B cell (primary cell): ENCODE measurements at regions not wholly inside any gene's neighbourhood (a gene's known extent, or its start where the extent isn't known, plus 50 kb on each side); places are given as distances from the start of the nearest gene placed in this dataset.

Experiments used
- ATAC-seq: fragments of 200-7000 bp; cut with Tn5 transposase; one replicate; pipeline ENCODE4 v1.10.0; 2021; ENCODE audit warnings: low read depth, mild to moderate bottlenecking, moderate number of reproducible peaks, moderate library complexity
- CTCF ChIA-PET: fragments of 350-600 bp; sonication (Branson Sonifier 250); formaldehyde crosslinking; loops from one replicate; lab custom pipeline; 2021; ENCODE audit warnings: antibody characterized with exemption, inconsistent platforms; lab: Charles Lee
- POLR2A ChIA-PET: fragments of 350-600 bp; sonication (Branson Sonifier 250); formaldehyde crosslinking; loops from one replicate; lab custom pipeline; 2021; ENCODE audit warnings: antibody characterized with exemption; lab: Charles Lee
- DNase-seq: peaks from one replicate; pipeline ENCODE4 v3.0.0; 2013
- H2AFZ ChIP-seq: 2 replicates; pipeline ENCODE4 v1.6.1; 2012; ENCODE audit warnings: mild to moderate bottlenecking, low read depth, low read length; ENCODE audit not compliant: insufficient read depth, poor library complexity, severe bottlenecking
- H3K27ac ChIP-seq, 2 donors: 1 replicate in 1 of 2; 2 replicates in 1 of 2; pipeline ENCODE4 v1.5.1; 2012 to 2013; ENCODE audit warnings: low read length in 2 of 2, mild to moderate bottlenecking in 2 of 2, moderate library complexity in 1 of 2
- H3K27me3 ChIP-seq, 4 experiments: fragments of 200-600 bp in 1 of 4; sonication (generic) in 1 of 4; replicated peaks in 1 of 4; 1 replicate in 2 of 4; 2 replicates in 2 of 4; pipeline versions ENCODE4 v1.6.1 to v1.7.0; 2013 to 2016; ENCODE audit warnings: low read length in 3 of 4, mild to moderate bottlenecking in 2 of 4, mixed read lengths in 1 of 4, moderate library complexity in 1 of 4; ENCODE audit not compliant: insufficient read depth in 4 of 4, control insufficient read depth in 3 of 4; ENCODE audit errors: control extremely low read depth in 1 of 4
- H3K36me3 ChIP-seq, 2 experiments: replicated peaks in 1 of 2; 1 replicate in 1 of 2; 2 replicates in 1 of 2; pipeline versions ENCODE4 v1.6.1 to v1.7.1; 2013; ENCODE audit warnings: low read length in 1 of 2; ENCODE audit not compliant: insufficient read depth in 2 of 2, control insufficient read depth in 1 of 2; ENCODE audit errors: control extremely low read depth in 1 of 2, extremely low read depth in 1 of 2
- H3K4me1 ChIP-seq, 2 donors: fragments of 200-600 bp in 1 of 2; sonication (generic) in 1 of 2; 1 replicate in 1 of 2; 2 replicates in 1 of 2; pipeline versions ENCODE4 v1.5.1 to v1.6.1; 2013 to 2017; ENCODE audit warnings: low read length in 2 of 2; ENCODE audit not compliant: control insufficient read depth in 2 of 2, insufficient read depth in 2 of 2
- H3K4me2 ChIP-seq: replicated peaks from 2 replicates; pipeline ENCODE3; 2012; ENCODE audit warnings: mild to moderate bottlenecking, low read depth, low read length; ENCODE audit not compliant: poor library complexity, severe bottlenecking
- H3K4me3 ChIP-seq, 5 experiments: fragments of 200-600 bp in 1 of 5; sonication (generic) in 1 of 5; 1 replicate in 3 of 5; 2 replicates in 2 of 5; pipeline versions ENCODE4 v1.5.1 to v1.7.0; 2011 to 2016; ENCODE audit warnings: low read length in 4 of 5, mild to moderate bottlenecking in 4 of 5, low read depth in 2 of 5, control low read depth in 1 of 5, moderate library complexity in 1 of 5; ENCODE audit not compliant: insufficient read depth in 1 of 5; ENCODE audit errors: control extremely low read depth in 1 of 5, extremely low read depth in 1 of 5
- H3K79me2 ChIP-seq: fragments of 200-600 bp; sonication (generic); one replicate; pipeline ENCODE4 v1.6.0; 2016; ENCODE audit warnings: low read length; ENCODE audit not compliant: control insufficient read depth, insufficient read depth
- H3K9ac ChIP-seq: fragments of 200-600 bp; sonication (generic); 2 replicates; pipeline ENCODE4 v1.6.1; 2017; ENCODE audit warnings: mild to moderate bottlenecking, low read length, moderate library complexity
- H3K9me3 ChIP-seq, 3 donors: one replicate each; pipeline versions ENCODE4 v1.6.1 to v1.7.1; 2013; ENCODE audit warnings: low read length in 2 of 3; ENCODE audit not compliant: control insufficient read depth in 2 of 3, insufficient read depth in 1 of 3; ENCODE audit errors: control extremely low read depth in 1 of 3
- H4K20me1 ChIP-seq: 2 replicates; pipeline ENCODE4 v1.6.0; 2012; ENCODE audit warnings: mild to moderate bottlenecking, low read length; ENCODE audit not compliant: insufficient read depth, control insufficient read depth, poor library complexity, severe bottlenecking
- H3K27ac Mint-ChIP-seq: one replicate; pipeline ENCODE4 v1.8.0; 2021; ENCODE audit warnings: mixed read lengths
- H3K27me3 Mint-ChIP-seq: one replicate; pipeline ENCODE4 v1.8.0; 2021; ENCODE audit warnings: mixed read lengths
- H3K4me1 Mint-ChIP-seq: one replicate; pipeline ENCODE4 v1.8.0; 2021; ENCODE audit warnings: mixed read lengths
- H3K4me3 Mint-ChIP-seq: one replicate; pipeline ENCODE4 v1.8.0; 2021; ENCODE audit warnings: mixed read lengths
- H3K9me3 Mint-ChIP-seq: one replicate; pipeline ENCODE4 v1.8.0; 2022; ENCODE audit warnings: mixed read lengths; ENCODE audit not compliant: insufficient read depth
- CTCF ChIP-seq: fragments of 200-600 bp; IDR thresholded peaks from one replicate; pipeline ENCODE4 v1.8.0; 2022; ENCODE audit warnings: antibody characterized with exemption, mild to moderate bottlenecking
- EZH2 ChIP-seq: IDR thresholded peaks from 2 replicates; pipeline ENCODE4 v1.6.1; 2012; ENCODE audit warnings: borderline replicate concordance, low read depth, mild to moderate bottlenecking, moderate library complexity, low read length; ENCODE audit not compliant: insufficient read depth, poor library complexity, severe bottlenecking
- WGBS: methylation state at CpG from one replicate; pipeline ENCODE4 v1.1.5; 2013; ENCODE audit warnings: missing lambda C conversion rate; ENCODE audit not compliant: insufficient coverage; 5-methylcytosine and 5-hydroxymethylcytosine counted together
- intact Hi-C: fragments of 100-400 bp; cut with micrococcal nuclease; formaldehyde crosslinking; loops from one replicate; pipeline ENCODE4 v1.10.0; 2022

GRCh38 chr5:145245354-145245753 is 589.8 kb downstream of the PRELID2 start:
- ATAC-seq (no peak), DNase-seq (no peak)
- H3K79me2 ChIP-seq = no peaks in the 10 kb centered on the region
- no peaks in the 10 kb centered on the region for H3K36me3 ChIP-seq
- Mint-ChIP-seq H3K27ac (no peak overlapping the region), H3K4me3 (no peak overlapping the region), H3K9me3 (no peaks in the 10 kb centered on the region), H3K4me1 (no peaks in the 10 kb centered on the region), H3K27me3 (no peaks in the 10 kb centered on the region)
- no peaks in the 10 kb centered on the region for H3K9me3 ChIP-seq
- H3K27me3 ChIP-seq = no peaks in the 10 kb centered on the region
- H3K27ac ChIP-seq = no peak overlapping the region
- CTCF ChIA-PET = no interaction called here
- intact Hi-C loops = no loop called here
- no peak overlapping the region for H3K9ac ChIP-seq
- WGBS = 81% methylated on average over 2 of the region's 5 CpGs
- POLR2A ChIA-PET = no interaction called here
- no peaks in the 10 kb centered on the region for H3K4me1 ChIP-seq
- no peak overlapping the region for H3K4me3 ChIP-seq
- no peak overlapping the region for H2AFZ ChIP-seq
- H3K4me2 ChIP-seq = no peak overlapping the region
- H4K20me1 ChIP-seq = no peaks in the 10 kb centered on the region
- TF ChIP-seq CTCF (no peak), EZH2 (no peak)

- Histone ChIP-seq H3K36me3 (no peaks in the 10 kb centered on the region), H3K79me2 (no peaks in the 10 kb centered on the region), H3K4me2 (no peak overlapping the region), H3K27me3 (no peaks in the 10 kb centered on the region), H3K9me3 (no peaks in the 10 kb centered on the region), H4K20me1 (no peaks in the 10 kb centered on the region), H3K27ac (no peak overlapping the region), H2AFZ (no peak overlapping the region), H3K4me3 (no peak overlapping the region), H3K4me1 (no peaks in the 10 kb centered on the region), H3K9ac (no peak overlapping the region)
- no peaks in the 10 kb centered on the region for H3K4me1 Mint-ChIP-seq
- POLR2A ChIA-PET = no interaction called here
- whole genome bisulfite sequencing = no CpG with 5 or more reads among the region's 2 CpGs
- no peak overlapping the region for H3K27ac Mint-ChIP-seq
- ATAC-seq = no peak
- no peak for DNase-seq
- no peaks in the 10 kb centered on the region for H3K27me3 Mint-ChIP-seq
- H3K9me3 Mint-ChIP-seq = no peaks in the 10 kb centered on the region
- CTCF ChIA-PET = no interaction called here
- intact Hi-C loops = no loop called here
- TF ChIP-seq EZH2 (no peak), CTCF (no peak)
- H3K4me3 Mint-ChIP-seq = no peak overlapping the region
These were observed 590.4 kb downstream of the PRELID2 start for GRCh38 chr5:145244788-145245187.
